K562 (cell line): ENCODE measurements at regions not wholly inside any gene's neighbourhood (a gene's known extent, or its start where the extent isn't known, plus 50 kb on each side); places are given as distances from the start of the nearest gene placed in this dataset.

Experiments
- BRF1 ChIP-seq: IDR thresholded peaks from 3 replicates; pipeline ENCODE4 v1.6.1; 2011; ENCODE audit warnings: borderline replicate concordance, mild to moderate bottlenecking; ENCODE audit not compliant: insufficient read length; ENCODE audit errors: extremely low read depth
- C11orf30 ChIP-seq: fragments of 450-650 bp; IDR thresholded peaks from 2 replicates; pipeline ENCODE4 v1.6.1; 2016; ENCODE audit warnings: low read depth, mild to moderate bottlenecking
- CHD4 ChIP-seq: fragments of 200-600 bp; sonication (generic); IDR thresholded peaks from 3 replicates; pipeline ENCODE4 v1.6.1; 2012; ENCODE audit warnings: low read depth, mild to moderate bottlenecking, mixed read lengths, low read length, inconsistent platforms; ENCODE audit not compliant: insufficient read depth, insufficient replicate concordance, poor library complexity, severe bottlenecking
- FOXA1 ChIP-seq: fragments of 450-650 bp; IDR thresholded peaks from 2 replicates; pipeline ENCODE4 v1.6.1; 2016; ENCODE audit warnings: mild to moderate bottlenecking, borderline replicate concordance
- FOXM1 ChIP-seq, 2 experiments: fragments of 450-650 bp in 1 of 2; sonication (generic) in 1 of 2; formaldehyde crosslinking in 1 of 2; IDR thresholded peaks; 2 replicates each; pipeline versions ENCODE4 v1.6.1 to v1.9.0; 2017 to 2022; ENCODE audit warnings: low read depth in 2 of 2, mild to moderate bottlenecking in 2 of 2, missing genetic modification reagents in 1 of 2, moderate library complexity in 1 of 2
- HDAC1 ChIP-seq, 2 experiments: fragments of 450-650 bp; IDR thresholded peaks; 2 replicates each; pipeline ENCODE4 v1.6.1; 2016 to 2017; ENCODE audit warnings: inconsistent platforms in 1 of 2, mild to moderate bottlenecking in 1 of 2, moderate library complexity in 1 of 2
- HDGF ChIP-seq: fragments of 450-650 bp; IDR thresholded peaks from 2 replicates; pipeline ENCODE4 v1.6.1; 2016
- HEY1 ChIP-seq: fragments of 250-450 bp; sonication (Bioruptor Pico); IDR thresholded peaks from 2 replicates; pipeline ENCODE4 v1.5.0; 2020; ENCODE audit warnings: mild to moderate bottlenecking, moderate library complexity, borderline replicate concordance
- HNRNPK ChIP-seq: fragments of 200-400 bp; formaldehyde crosslinking; IDR thresholded peaks from one replicate; pipeline ENCODE4 v1.6.1; 2018; ENCODE audit warnings: mild to moderate bottlenecking, low read depth, low read length; ENCODE audit not compliant: poor library complexity, severe bottlenecking
- IFI16 ChIP-seq: fragments of 250-450 bp; sonication (Bioruptor Pico); IDR thresholded peaks from 2 replicates; pipeline ENCODE4 v2.1.2; 2022; ENCODE audit warnings: mild to moderate bottlenecking, inconsistent platforms
- KLF16 ChIP-seq: IDR thresholded peaks from 2 replicates; pipeline ENCODE4 v1.6.1; 2016; ENCODE audit warnings: antibody characterized with exemption
- MTF1 ChIP-seq: fragments of 250-450 bp; sonication (Bioruptor Pico); IDR thresholded peaks from 2 replicates; pipeline ENCODE4 v1.9.0; 2021; ENCODE audit warnings: moderate library complexity, mild to moderate bottlenecking, inconsistent platforms, borderline replicate concordance
- NEUROD1 ChIP-seq: fragments of 150-350 bp; IDR thresholded peaks from 2 replicates; pipeline ENCODE4 v1.6.1; 2014; ENCODE audit warnings: borderline replicate concordance, low read length, low read depth; ENCODE audit not compliant: partially characterized antibody
- NFIC ChIP-seq: fragments of 450-650 bp; IDR thresholded peaks from 2 replicates; pipeline ENCODE4 v1.6.1; 2017; ENCODE audit warnings: mild to moderate bottlenecking, inconsistent platforms
- NR2F6 ChIP-seq: fragments of 450-650 bp; formaldehyde crosslinking; IDR thresholded peaks from 2 replicates; pipeline ENCODE4 v1.4.0; 2020; ENCODE audit warnings: mild to moderate bottlenecking
- NR4A1 ChIP-seq, 2 experiments: fragments of 250-450 bp in 1 of 2; fragments of 450-650 bp in 1 of 2; sonication (Bioruptor Pico) in 1 of 2; IDR thresholded peaks; 2 replicates each; pipeline versions ENCODE4 v1.4.0 to v1.6.1; 2016 to 2020; ENCODE audit warnings: mild to moderate bottlenecking in 2 of 2, missing compliant biosample characterization in 1 of 2, missing genetic modification characterization in 1 of 2, moderate library complexity in 1 of 2
- NRF1 ChIP-seq, 2 experiments: fragments of 450-650 bp; IDR thresholded peaks in 1 of 2; conservative IDR thresholded peaks in 1 of 2; 2 replicates each; pipeline ENCODE4 v1.6.1; 2014; ENCODE audit warnings: mild to moderate bottlenecking in 2 of 2
- POLR2AphosphoS5 ChIP-seq: IDR thresholded peaks from 2 replicates; pipeline ENCODE4 v1.6.1; 2011; ENCODE audit warnings: mild to moderate bottlenecking, low read depth, low read length, moderate library complexity; ENCODE audit not compliant: control insufficient read depth, insufficient read depth
- SMARCC2 ChIP-seq: fragments of 450-650 bp; IDR thresholded peaks from 2 replicates; pipeline ENCODE4 v1.6.1; 2017; ENCODE audit warnings: antibody characterized with exemption, moderate library complexity, mild to moderate bottlenecking, low read depth
- SP2 ChIP-seq: IDR thresholded peaks from 2 replicates; pipeline ENCODE4 v1.6.1; 2011; ENCODE audit warnings: mild to moderate bottlenecking, low read depth, low read length, moderate library complexity; ENCODE audit not compliant: poor library complexity, severe bottlenecking; ENCODE audit errors: extremely low read depth
- SRSF7 ChIP-seq: fragments of 200-400 bp; formaldehyde crosslinking; optimal IDR thresholded peaks from 2 replicates; pipeline ENCODE3; 2017; ENCODE audit warnings: mild to moderate bottlenecking, low read depth, low read length
- THRAP3 ChIP-seq: fragments of 450-650 bp; IDR thresholded peaks from 2 replicates; pipeline ENCODE4 v1.6.1; 2016; ENCODE audit warnings: mild to moderate bottlenecking, inconsistent platforms, borderline replicate concordance
- U2AF1 ChIP-seq: fragments of 200-400 bp; formaldehyde crosslinking; optimal IDR thresholded peaks from 2 replicates; pipeline ENCODE3; 2017; ENCODE audit warnings: mild to moderate bottlenecking, low read depth, low read length, moderate library complexity
- ZBTB8A ChIP-seq: fragments of 450-650 bp; IDR thresholded peaks from 2 replicates; pipeline ENCODE4 v1.6.1; 2018; ENCODE audit warnings: mild to moderate bottlenecking, moderate library complexity; ENCODE audit not compliant: partially characterized antibody
- ZNF263 ChIP-seq: sonication (generic); formaldehyde crosslinking; IDR thresholded peaks from 2 replicates; pipeline ENCODE4 v1.8.0; 2022; ENCODE audit warnings: mild to moderate bottlenecking, missing genetic modification reagents, borderline replicate concordance
- ZNF778 ChIP-seq: fragments of 450-650 bp; formaldehyde crosslinking; IDR thresholded peaks from 2 replicates; pipeline ENCODE4 v1.4.0; 2020; ENCODE audit warnings: mild to moderate bottlenecking, moderate library complexity
- TF ChIP-seq, protein P1 (sequence below): fragments of 250-450 bp; sonication (Bioruptor Pico); IDR thresholded peaks from 2 replicates; pipeline ENCODE4 v1.5.0; 2021

DNA sequence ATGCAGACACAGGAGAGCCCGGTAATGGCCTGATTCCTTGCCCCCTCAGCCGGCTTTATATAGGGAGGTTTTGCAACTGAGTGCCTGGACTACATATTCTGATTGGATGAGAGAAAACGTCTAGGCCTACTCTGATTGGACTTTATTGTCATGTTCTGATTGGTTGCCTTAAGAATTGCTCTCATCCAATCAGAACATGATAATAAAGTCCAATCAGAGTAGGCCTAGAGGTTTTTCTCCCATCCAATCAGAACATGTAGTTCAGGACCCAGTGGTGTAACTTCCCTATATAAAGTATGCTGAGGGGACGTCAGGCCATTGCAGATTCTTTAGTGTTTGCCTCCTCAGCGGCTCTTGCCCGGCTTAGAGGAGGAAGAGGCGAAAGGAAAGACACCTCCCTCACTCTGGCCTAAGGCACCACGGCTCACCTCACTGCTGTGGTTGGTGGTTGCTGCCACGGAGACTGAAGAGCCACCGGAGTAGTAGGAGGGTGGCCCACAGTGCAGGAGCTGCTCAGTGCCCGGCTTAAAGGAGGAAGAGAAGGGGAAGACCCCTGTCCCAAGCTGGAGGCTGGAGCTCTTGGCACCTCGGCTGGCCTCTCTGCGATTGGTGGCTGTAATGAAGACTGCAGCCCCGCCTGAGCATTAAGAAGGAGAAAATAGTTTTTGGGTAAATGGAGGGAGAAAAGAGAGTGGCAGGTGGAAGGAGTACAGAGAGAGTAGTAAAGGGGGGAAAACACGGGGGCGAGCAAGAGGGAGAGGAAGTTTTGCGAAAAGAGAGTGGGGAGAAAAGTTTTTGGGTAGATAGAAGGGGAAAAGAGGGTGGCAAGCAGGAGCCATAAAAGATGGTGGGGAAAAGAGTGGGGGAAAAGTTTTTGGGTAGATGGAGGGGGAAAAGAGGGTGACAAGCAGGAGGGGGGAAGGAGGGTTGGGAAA lies 116.7 kb upstream of the SERPIND1 start (continued):
- TF ChIP-seq SP2, result no peak
- no peak for TF ChIP-seq ZBTB8A
- no peak for TF ChIP-seq U2AF1
- TF ChIP-seq BRF1, result no peak
- TF ChIP-seq SRSF7, result no peak
- TF ChIP-seq POLR2AphosphoS5, result peak; percentile 31; the same call in 1 of the 2 replicates
- no peak for TF ChIP-seq HNRNPK
- TF ChIP-seq, protein P1, sequence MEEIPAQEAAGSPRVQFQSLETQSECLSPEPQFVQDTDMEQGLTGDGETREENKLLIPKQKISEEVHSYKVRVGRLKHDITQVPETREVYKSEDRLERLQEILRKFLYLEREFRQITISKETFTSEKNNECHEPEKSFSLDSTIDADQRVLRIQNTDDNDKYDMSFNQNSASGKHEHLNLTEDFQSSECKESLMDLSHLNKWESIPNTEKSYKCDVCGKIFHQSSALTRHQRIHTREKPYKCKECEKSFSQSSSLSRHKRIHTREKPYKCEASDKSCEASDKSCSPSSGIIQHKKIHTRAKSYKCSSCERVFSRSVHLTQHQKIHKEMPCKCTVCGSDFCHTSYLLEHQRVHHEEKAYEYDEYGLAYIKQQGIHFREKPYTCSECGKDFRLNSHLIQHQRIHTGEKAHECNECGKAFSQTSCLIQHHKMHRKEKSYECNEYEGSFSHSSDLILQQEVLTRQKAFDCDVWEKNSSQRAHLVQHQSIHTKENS (CRISPR knock-in tag), result peak; percentile 70; the same call in 1 of the 2 replicates
- TF ChIP-seq C11orf30, result no peak
- no peak for TF ChIP-seq SMARCC2
- no peak for TF ChIP-seq HDGF
- no peak for TF ChIP-seq FOXA1
- TF ChIP-seq THRAP3, result no peak
- no peak for TF ChIP-seq HEY1 (CRISPR knock-in tag)
- peak; percentile 11; the same call in 1 of the 2 replicates for TF ChIP-seq NR4A1 (CRISPR knock-in tag; IDR thresholded peaks at IDR 0.05)
- no peak for TF ChIP-seq NR4A1 (tag; IDR thresholded peaks at IDR 0.05)
- TF ChIP-seq NEUROD1, result peak; percentile 90
- peak; percentile 22 to 30; a peak in 1 of 4 replicates for TF ChIP-seq NRF1 (conservative IDR thresholded peaks at IDR 0.05 in 1 of 2, IDR thresholded peaks at IDR 0.05 in 1 of 2)
- no peak for TF ChIP-seq NFIC
- no peak; the same call in 1 of the 2 replicates for TF ChIP-seq MTF1
- TF ChIP-seq HDAC1 (IDR thresholded peaks at IDR 0.05), result 0 out of 4 replicates have a peak, but pooled peaks of 1 of the 2 experiments have one; percentile 24
- TF ChIP-seq NR2F6, result 0 out of 2 replicates have a peak, but pooled peaks have one; percentile 82
- TF ChIP-seq ZNF263 (CRISPR knock-in tag), result no peak; the same call in 1 of the 2 replicates
- no peak for TF ChIP-seq ZNF778 (CRISPR knock-in tag)
- TF ChIP-seq IFI16 (CRISPR knock-in tag), result no peak
- no peak for TF ChIP-seq KLF16
- peak; percentile 73 for TF ChIP-seq CHD4
- no peak; the same call in 1 of the 2 replicates for TF ChIP-seq FOXM1 (IDR thresholded peaks at IDR 0.05; ENCODE audit: low read depth)
- 0 out of 2 replicates have a peak, but pooled peaks have one; percentile 4 for TF ChIP-seq FOXM1 (CRISPR knock-in tag; IDR thresholded peaks at IDR 0.05; ENCODE audit: low read depth)
